ENCODE measurements at regions not wholly inside any gene's neighbourhood (a gene's known extent, or its start where the extent isn't known, plus 50 kb on each side); places are given as distances from the start of the nearest gene placed in this dataset.

- DNase-seq (ENCODE audit: low read depth) = no peak
- H3K4me3 ChIP-seq (ENCODE audit: low read depth, low read length) = no peak overlapping the region
- TF ChIP-seq, protein P1, sequence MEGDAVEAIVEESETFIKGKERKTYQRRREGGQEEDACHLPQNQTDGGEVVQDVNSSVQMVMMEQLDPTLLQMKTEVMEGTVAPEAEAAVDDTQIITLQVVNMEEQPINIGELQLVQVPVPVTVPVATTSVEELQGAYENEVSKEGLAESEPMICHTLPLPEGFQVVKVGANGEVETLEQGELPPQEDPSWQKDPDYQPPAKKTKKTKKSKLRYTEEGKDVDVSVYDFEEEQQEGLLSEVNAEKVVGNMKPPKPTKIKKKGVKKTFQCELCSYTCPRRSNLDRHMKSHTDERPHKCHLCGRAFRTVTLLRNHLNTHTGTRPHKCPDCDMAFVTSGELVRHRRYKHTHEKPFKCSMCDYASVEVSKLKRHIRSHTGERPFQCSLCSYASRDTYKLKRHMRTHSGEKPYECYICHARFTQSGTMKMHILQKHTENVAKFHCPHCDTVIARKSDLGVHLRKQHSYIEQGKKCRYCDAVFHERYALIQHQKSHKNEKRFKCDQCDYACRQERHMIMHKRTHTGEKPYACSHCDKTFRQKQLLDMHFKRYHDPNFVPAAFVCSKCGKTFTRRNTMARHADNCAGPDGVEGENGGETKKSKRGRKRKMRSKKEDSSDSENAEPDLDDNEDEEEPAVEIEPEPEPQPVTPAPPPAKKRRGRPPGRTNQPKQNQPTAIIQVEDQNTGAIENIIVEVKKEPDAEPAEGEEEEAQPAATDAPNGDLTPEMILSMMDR (IDR thresholded peaks at IDR 0.05; ENCODE audit: insufficient read depth, low read depth, low read length) = no peak
These were observed 507.9 kb downstream of the TXNL1 start for GRCh38 chr18:56130481-56130880.

GRCh38 chr18:56128153-56128791, 510.1 kb downstream of the TXNL1 start:
- no peak overlapping the region for H3K4me3 ChIP-seq (ENCODE audit: low read depth, low read length)
- no peak for DNase-seq (ENCODE audit: low read depth)
- TF ChIP-seq, protein P1 (IDR thresholded peaks at IDR 0.05; ENCODE audit: insufficient read depth, low read depth, low read length) = no peak

DNA sequence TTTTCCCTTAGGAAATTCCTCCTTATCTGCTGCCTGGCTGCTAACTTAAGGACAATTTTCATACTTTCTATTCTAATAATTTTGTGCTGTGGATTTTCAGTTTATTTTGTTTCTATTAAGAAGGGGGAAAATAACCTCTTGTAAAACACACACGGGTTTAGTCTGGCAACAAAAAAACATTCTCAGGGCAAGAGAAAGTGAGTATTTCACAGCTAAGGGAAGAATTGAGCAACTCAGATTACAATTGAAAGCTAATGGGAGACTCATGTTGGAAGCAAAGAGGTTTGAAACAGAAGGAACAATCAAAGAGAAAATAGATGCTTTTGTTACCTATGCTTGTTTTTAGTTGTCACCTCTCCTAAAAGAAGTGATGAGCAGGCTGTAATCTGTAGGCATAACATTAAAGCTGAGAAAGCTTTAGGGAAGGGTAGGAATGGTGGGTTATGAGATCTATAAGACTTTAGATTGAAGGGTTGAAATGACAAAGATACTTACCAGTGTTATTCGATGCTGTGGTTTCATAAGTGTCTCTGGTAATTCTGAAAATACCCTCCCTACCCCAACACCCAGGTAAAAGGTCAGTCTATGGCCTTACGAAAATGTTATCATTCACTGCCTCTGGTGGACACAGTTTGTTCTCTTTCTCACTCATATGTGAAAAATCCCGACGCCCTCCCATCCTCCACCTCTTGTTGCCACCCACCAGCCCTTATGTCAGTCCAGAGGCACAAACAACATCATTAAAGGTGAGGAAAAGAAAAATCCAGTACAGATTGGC, 510.9 kb downstream of the TXNL1 start:
- DNase-seq (ENCODE audit: low read depth) = no peak
- H3K4me3 ChIP-seq (ENCODE audit: low read depth, low read length) = no peak overlapping the region
- TF ChIP-seq, protein P1 (IDR thresholded peaks at IDR 0.05; ENCODE audit: insufficient read depth, low read depth, low read length) = no peak

- peak; percentile 21 for DNase-seq (ENCODE audit: low read depth)
- H3K4me3 ChIP-seq (ENCODE audit: low read depth, low read length) = no peak overlapping the region
- TF ChIP-seq, protein P1 (IDR thresholded peaks at IDR 0.05; ENCODE audit: insufficient read depth, low read depth, low read length) = no peak
These were observed 514.2 kb downstream of the TXNL1 start for GRCh38 chr18:56124186-56124585.

DNA sequence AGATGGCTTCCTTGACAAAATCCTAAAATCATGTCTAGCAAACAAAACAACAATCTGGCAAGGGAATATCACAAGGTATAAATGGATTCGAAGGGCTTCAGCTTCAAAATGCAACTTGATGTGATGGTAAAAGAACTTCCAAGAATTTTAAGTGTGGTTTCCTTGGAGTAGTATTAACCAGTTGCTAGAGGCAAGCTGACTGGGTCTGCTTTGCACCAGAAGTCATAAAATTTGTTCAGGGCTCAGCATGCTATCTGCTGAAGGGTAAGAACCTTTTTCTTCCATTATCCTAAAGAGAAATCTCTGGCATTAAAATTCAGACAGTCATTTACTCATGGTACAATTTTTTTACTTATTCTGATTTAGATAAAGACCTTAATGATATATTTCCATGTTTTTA, 516.7 kb downstream of the TXNL1 start:
- TF ChIP-seq, protein P1 (IDR thresholded peaks at IDR 0.05; ENCODE audit: insufficient read depth, low read depth, low read length) = no peak
- DNase-seq (ENCODE audit: low read depth) = no peak
- no peak overlapping the region for H3K4me3 ChIP-seq (ENCODE audit: low read depth, low read length)

DNA sequence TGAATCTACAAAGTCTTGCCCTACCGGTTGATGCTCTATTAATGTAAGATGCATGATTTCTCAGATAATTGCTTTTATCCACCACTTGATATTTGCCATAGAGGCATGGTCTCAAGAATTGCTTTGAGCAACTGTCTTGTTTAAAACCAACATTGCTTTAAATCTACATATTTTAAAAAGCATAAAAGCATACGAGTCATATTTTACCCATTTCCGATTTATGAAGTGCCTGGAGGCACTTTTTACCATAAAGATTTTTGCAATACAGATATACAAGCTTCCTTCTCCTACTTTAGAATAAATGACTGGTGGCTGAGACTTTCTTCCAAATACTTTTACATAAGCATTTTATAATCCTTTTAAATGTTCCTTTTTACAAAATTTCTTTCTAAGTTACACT, 517.6 kb downstream of the TXNL1 start:
- TF ChIP-seq, protein P1 (IDR thresholded peaks at IDR 0.05; ENCODE audit: insufficient read depth, low read depth, low read length) = no peak
- DNase-seq (ENCODE audit: low read depth) = no peak
- H3K4me3 ChIP-seq (ENCODE audit: low read depth, low read length) = no peak overlapping the region
